NB4 (cell line): ENCODE measurements at regions not wholly inside any gene's neighbourhood (a gene's known extent, or its start where the extent isn't known, plus 50 kb on each side); places are given as distances from the start of the nearest gene placed in this dataset.

ENCODE experiments used
- DNase-seq: peaks from one replicate; pipeline ENCODE4 v3.0.0; 2010; ENCODE audit warnings: low read depth
- H3K4me3 ChIP-seq: one replicate; pipeline ENCODE4 v1.5.1; 2011; ENCODE audit warnings: mild to moderate bottlenecking, low read depth, low read length, moderate library complexity
- CTCF ChIP-seq: IDR thresholded peaks from one replicate; pipeline ENCODE4 v1.5.1; 2012; ENCODE audit warnings: low read depth, low read length
- MAX ChIP-seq: IDR thresholded peaks from 2 replicates; pipeline ENCODE4 v1.6.1; 2011; ENCODE audit warnings: low read depth, low read length
- MYC ChIP-seq: IDR thresholded peaks from 2 replicates; pipeline ENCODE4 v1.6.1; 2011; ENCODE audit warnings: low read depth, low read length
- POLR2A ChIP-seq: IDR thresholded peaks from 2 replicates; pipeline ENCODE4 v1.6.1; 2011; ENCODE audit warnings: mild to moderate bottlenecking; ENCODE audit not compliant: insufficient read length; ENCODE audit errors: extremely low read depth

GRCh38 chr1:239308701-239309333 is 77.6 kb upstream of the CHRM3 start:
- no peak for TF ChIP-seq MAX
- no peak for TF ChIP-seq POLR2A
- no peak for TF ChIP-seq MYC
- TF ChIP-seq CTCF = no peak
- peak; percentile 16 for DNase-seq
- no peak overlapping the region for H3K4me3 ChIP-seq

- DNase-seq = no peak
- H3K4me3 ChIP-seq = no peak overlapping the region
- TF ChIP-seq MAX (no peak), POLR2A (no peak), CTCF (no peak), MYC (no peak)
These were observed 78.5 kb upstream of the CHRM3 start for GRCh38 chr1:239307886-239308285.

GRCh38 chr1:239306426-239306825 is 79.9 kb upstream of the CHRM3 start:
- no peak for DNase-seq
- H3K4me3 ChIP-seq = no peak overlapping the region
- TF ChIP-seq MAX (no peak), MYC (no peak), POLR2A (no peak), CTCF (no peak)

GRCh38 chr1:239303289-239303688 is 83.1 kb upstream of the CHRM3 start:
- no peak for TF ChIP-seq CTCF
- TF ChIP-seq POLR2A = no peak
- TF ChIP-seq MAX = no peak
- TF ChIP-seq MYC = no peak
- H3K4me3 ChIP-seq = no peak overlapping the region
- no peak for DNase-seq

- TF ChIP-seq CTCF (no peak), MAX (no peak), POLR2A (no peak), MYC (no peak)
- H3K4me3 ChIP-seq = no peak overlapping the region
- no peak for DNase-seq
These were observed 83.7 kb upstream of the CHRM3 start for GRCh38 chr1:239302696-239303095.
